Body of pancreas (tissue), 4 donors: ENCODE measurements at regions not wholly inside any gene's neighbourhood (a gene's known extent, or its start where the extent isn't known, plus 50 kb on each side); places are given as distances from the start of the nearest gene placed in this dataset.

Experiments
- POLR2A ChIP-seq, 3 donors: fragments of 450-650 bp; IDR thresholded peaks; one replicate each; pipeline ENCODE4 v1.6.1; 2016; ENCODE audit warnings: antibody characterized with exemption in 3 of 3, mild to moderate bottlenecking in 2 of 3
- TF ChIP-seq, protein P1 (sequence below), 7 experiments: fragments of 450-650 bp in 4 of 7; fragments of 200-600 bp in 3 of 7; sonication (generic) in 3 of 7; IDR thresholded peaks; one replicate each; pipeline ENCODE4 v1.5.1; 2016 to 2019; ENCODE audit warnings: antibody characterized with exemption in 7 of 7

DNA sequence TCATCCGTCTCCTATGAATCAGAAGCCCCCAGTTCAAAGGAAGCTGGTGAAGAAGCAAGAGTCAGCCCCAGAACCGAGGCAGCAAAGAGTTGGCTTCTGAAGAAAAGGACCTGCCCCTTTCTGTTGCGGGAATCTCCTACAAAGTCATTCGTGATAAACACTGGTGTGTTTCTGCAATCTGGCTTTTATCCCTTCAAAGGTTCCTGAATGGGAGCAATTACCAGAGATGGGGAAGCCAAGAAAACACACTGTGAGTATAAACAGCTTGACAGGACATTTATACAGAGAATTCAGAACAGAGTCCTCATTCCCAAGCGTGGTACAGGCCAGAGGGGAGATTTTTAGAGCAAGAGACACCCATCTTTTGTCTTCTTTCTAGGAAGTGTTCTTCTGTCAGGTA lies 226.8 kb upstream of the LNX1 start:
- TF ChIP-seq, protein P1, sequence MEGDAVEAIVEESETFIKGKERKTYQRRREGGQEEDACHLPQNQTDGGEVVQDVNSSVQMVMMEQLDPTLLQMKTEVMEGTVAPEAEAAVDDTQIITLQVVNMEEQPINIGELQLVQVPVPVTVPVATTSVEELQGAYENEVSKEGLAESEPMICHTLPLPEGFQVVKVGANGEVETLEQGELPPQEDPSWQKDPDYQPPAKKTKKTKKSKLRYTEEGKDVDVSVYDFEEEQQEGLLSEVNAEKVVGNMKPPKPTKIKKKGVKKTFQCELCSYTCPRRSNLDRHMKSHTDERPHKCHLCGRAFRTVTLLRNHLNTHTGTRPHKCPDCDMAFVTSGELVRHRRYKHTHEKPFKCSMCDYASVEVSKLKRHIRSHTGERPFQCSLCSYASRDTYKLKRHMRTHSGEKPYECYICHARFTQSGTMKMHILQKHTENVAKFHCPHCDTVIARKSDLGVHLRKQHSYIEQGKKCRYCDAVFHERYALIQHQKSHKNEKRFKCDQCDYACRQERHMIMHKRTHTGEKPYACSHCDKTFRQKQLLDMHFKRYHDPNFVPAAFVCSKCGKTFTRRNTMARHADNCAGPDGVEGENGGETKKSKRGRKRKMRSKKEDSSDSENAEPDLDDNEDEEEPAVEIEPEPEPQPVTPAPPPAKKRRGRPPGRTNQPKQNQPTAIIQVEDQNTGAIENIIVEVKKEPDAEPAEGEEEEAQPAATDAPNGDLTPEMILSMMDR (IDR thresholded peaks at IDR 0.05): no peak
- TF ChIP-seq POLR2A (IDR thresholded peaks at IDR 0.05): no peak
